Ascending aorta (tissue), 2 donors: ENCODE measurements at regions not wholly inside any gene's neighbourhood (a gene's known extent, or its start where the extent isn't known, plus 50 kb on each side); places are given as distances from the start of the nearest gene placed in this dataset.
"Not testable (repeated sequence)": the region's sequence is repeated elsewhere in the genome, so short reads cannot be mapped to it uniquely, and the experiment has no call there.

ENCODE experiments used
- DNase-seq, 2 donors: peaks; one replicate each; pipeline ENCODE4 v3.0.0-alpha.2; 2019; ENCODE audit warnings: low spot score in 2 of 2
- H3K27ac ChIP-seq, 2 donors: fragments of 200-600 bp; sonication (generic); one replicate each; pipeline ENCODE4 v1.5.1; 2016 to 2017; ENCODE audit warnings: mild to moderate bottlenecking in 1 of 2
- H3K27me3 ChIP-seq: fragments of 200-600 bp; sonication (generic); one replicate; pipeline ENCODE4 v1.5.1; 2017
- H3K36me3 ChIP-seq, 2 donors: fragments of 200-600 bp; sonication (generic); one replicate each; pipeline ENCODE4 v1.5.1; 2016
- H3K4me1 ChIP-seq, 2 donors: fragments of 200-600 bp; sonication (generic); one replicate each; pipeline ENCODE4 v1.5.1; 2016 to 2017; ENCODE audit warnings: mild to moderate bottlenecking in 1 of 2
- H3K4me3 ChIP-seq, 2 donors: fragments of 200-600 bp; sonication (generic); one replicate each; pipeline ENCODE4 v1.5.1; 2016 to 2017; ENCODE audit warnings: mild to moderate bottlenecking in 1 of 2
- H3K9me3 ChIP-seq, 2 donors: fragments of 200-600 bp; sonication (generic); one replicate each; pipeline ENCODE4 v1.5.1; 2016
- CTCF ChIP-seq, 3 experiments: fragments of 200-600 bp in 2 of 3; fragments of 450-650 bp in 1 of 3; sonication (generic) in 2 of 3; IDR thresholded peaks; one replicate each; pipeline ENCODE4 v1.5.1; 2016 to 2019; ENCODE audit warnings: antibody characterized with exemption in 3 of 3, mild to moderate bottlenecking in 1 of 3, moderate library complexity in 1 of 3
- intact Hi-C: fragments of 100-400 bp; cut with DNase I; formaldehyde crosslinking; loops from one replicate; pipeline ENCODE4 v1.15.1; 2023

- H3K27ac ChIP-seq: no peak overlapping the region
Measured at GRCh38 chr2:8608411-8608954, 73.4 kb upstream of the ID2 start.

GRCh38 chr2:8609357-8609811 lies 72.5 kb upstream of the ID2 start:
- H3K4me3 ChIP-seq: no peak overlapping the region
- no peaks in the 10 kb centered on the region for H3K9me3 ChIP-seq
- peak in 1 of 2 donors; percentile 13 for DNase-seq
- no peaks in the 10 kb centered on the region for H3K36me3 ChIP-seq
- intact Hi-C loops: no loop called here
- no peak overlapping the region for H3K27ac ChIP-seq
- no peak for TF ChIP-seq CTCF (IDR thresholded peaks at IDR 0.05)
- H3K27me3 ChIP-seq: no peaks in the 10 kb centered on the region
- peaks cover 0 to 7% of the 10 kb centered on the region in 2 donors for H3K4me1 ChIP-seq

More at GRCh38 chr2:8608411-8608954, 73.4 kb upstream of the ID2 start:
- H3K36me3 ChIP-seq: no peaks in the 10 kb centered on the region
- no peak overlapping the region for H3K4me3 ChIP-seq
- intact Hi-C loops: no loop called here
- TF ChIP-seq CTCF (IDR thresholded peaks at IDR 0.05): no peak
- peak in 1 of 2 donors; percentile 38 for DNase-seq
- H3K27me3 ChIP-seq: no peaks in the 10 kb centered on the region
- H3K9me3 ChIP-seq: no peaks in the 10 kb centered on the region
- H3K4me1 ChIP-seq: peaks cover 0 to 7% of the 10 kb centered on the region in 2 donors

GRCh38 chr2:8610775-8611174 lies 71.1 kb upstream of the ID2 start:
- H3K4me1 ChIP-seq, H3K27ac ChIP-seq, DNase-seq, H3K4me3 ChIP-seq, intact Hi-C loops, H3K36me3 ChIP-seq, H3K27me3 ChIP-seq, H3K9me3 ChIP-seq: not testable (repeated sequence)

- H3K36me3 ChIP-seq: no peaks in the 10 kb centered on the region
- H3K27me3 ChIP-seq: no peaks in the 10 kb centered on the region
- no peaks in the 10 kb centered on the region for H3K9me3 ChIP-seq
- TF ChIP-seq CTCF (IDR thresholded peaks at IDR 0.05): no peak
- H3K4me1 ChIP-seq: peaks cover 0 to 7% of the 10 kb centered on the region in 2 donors
- H3K4me3 ChIP-seq: no peak overlapping the region
- intact Hi-C loops: no loop called here
- no peak overlapping the region for H3K27ac ChIP-seq
- peak in 1 of 2 donors; percentile 25 for DNase-seq
Measured at GRCh38 chr2:8611246-8611645, 70.6 kb upstream of the ID2 start.

GRCh38 chr2:8611700-8612099 lies 70.2 kb upstream of the ID2 start:
- TF ChIP-seq CTCF (IDR thresholded peaks at IDR 0.05): no peak
- intact Hi-C loops: no loop called here
- H3K4me1 ChIP-seq: peaks cover 0 to 7% of the 10 kb centered on the region in 2 donors

GRCh38 chr2:8612734-8613179 lies 69.1 kb upstream of the ID2 start:
- no peak overlapping the region for H3K27ac ChIP-seq
- no peaks in the 10 kb centered on the region for H3K9me3 ChIP-seq
- H3K27me3 ChIP-seq: no peaks in the 10 kb centered on the region
- peak in 1 of 2 donors; percentile 18 for DNase-seq
- H3K36me3 ChIP-seq: no peaks in the 10 kb centered on the region
- TF ChIP-seq CTCF (IDR thresholded peaks at IDR 0.05): no peak
- H3K4me1 ChIP-seq: peaks cover 0 to 3% of the 10 kb centered on the region in 2 donors
- intact Hi-C loops: no loop called here
- no peak overlapping the region for H3K4me3 ChIP-seq

More at GRCh38 chr2:8611700-8612099, 70.2 kb upstream of the ID2 start:
- Histone ChIP-seq H3K9me3 (no peaks in the 10 kb centered on the region), H3K27me3 (no peaks in the 10 kb centered on the region), H3K27ac (no peak overlapping the region), H3K36me3 (no peaks in the 10 kb centered on the region), H3K4me3 (no peak overlapping the region)
- peak in 1 of 2 donors; percentile 19 for DNase-seq

- H3K36me3 ChIP-seq, intact Hi-C loops, H3K27me3 ChIP-seq, H3K4me1 ChIP-seq, H3K9me3 ChIP-seq, H3K4me3 ChIP-seq, H3K27ac ChIP-seq: not testable (repeated sequence)
- peak in 1 of 2 donors; percentile 27 for DNase-seq
Measured at GRCh38 chr2:8613207-8613999, 68.5 kb upstream of the ID2 start.
